Peyer's patch (tissue), 4 donors: ENCODE measurements at regions not wholly inside any gene's neighbourhood (a gene's known extent, or its start where the extent isn't known, plus 50 kb on each side); places are given as distances from the start of the nearest gene placed in this dataset.

Source experiments
- DNase-seq, 3 donors: peaks; one replicate each; pipeline ENCODE4 v3.0.0-alpha.2; 2017 to 2019
- H3K27ac ChIP-seq, 4 donors: fragments of 200-600 bp; sonication (generic); one replicate each; pipeline ENCODE4 v1.5.1; 2016 to 2019
- H3K27me3 ChIP-seq, 2 donors: fragments of 200-600 bp; sonication (generic); one replicate each; pipeline ENCODE4 v1.5.1; 2019
- H3K36me3 ChIP-seq, 3 donors: fragments of 200-600 bp; sonication (generic); one replicate each; pipeline ENCODE4 v1.5.1; 2016 to 2019
- H3K4me1 ChIP-seq, 4 donors: fragments of 200-600 bp; sonication (generic); one replicate each; pipeline ENCODE4 v1.5.1; 2016 to 2019
- H3K4me3 ChIP-seq, 4 donors: fragments of 200-600 bp; sonication (generic); 1 replicate in 3 of 4; 2 replicates in 1 of 4; pipeline ENCODE4 v1.5.1; 2016 to 2019; ENCODE audit warnings: mild to moderate bottlenecking in 1 of 4
- H3K9me3 ChIP-seq, 4 donors: fragments of 200-600 bp; sonication (generic); one replicate each; pipeline ENCODE4 v1.5.1; 2016 to 2019; ENCODE audit warnings: mild to moderate bottlenecking in 1 of 4
- POLR2A ChIP-seq, 2 donors: fragments of 450-650 bp; IDR thresholded peaks; one replicate each; pipeline ENCODE4 v1.5.1; 2017; ENCODE audit warnings: antibody characterized with exemption in 2 of 2, mild to moderate bottlenecking in 2 of 2, moderate library complexity in 2 of 2
- TF ChIP-seq, protein P1 (sequence below), 6 experiments: fragments of 450-650 bp in 4 of 6; fragments of 200-600 bp in 2 of 6; sonication (generic) in 1 of 6; IDR thresholded peaks; one replicate each; pipeline ENCODE4 v1.5.1; 2017 to 2019; ENCODE audit warnings: antibody characterized with exemption in 6 of 6, mild to moderate bottlenecking in 3 of 6, moderate library complexity in 1 of 6

DNA sequence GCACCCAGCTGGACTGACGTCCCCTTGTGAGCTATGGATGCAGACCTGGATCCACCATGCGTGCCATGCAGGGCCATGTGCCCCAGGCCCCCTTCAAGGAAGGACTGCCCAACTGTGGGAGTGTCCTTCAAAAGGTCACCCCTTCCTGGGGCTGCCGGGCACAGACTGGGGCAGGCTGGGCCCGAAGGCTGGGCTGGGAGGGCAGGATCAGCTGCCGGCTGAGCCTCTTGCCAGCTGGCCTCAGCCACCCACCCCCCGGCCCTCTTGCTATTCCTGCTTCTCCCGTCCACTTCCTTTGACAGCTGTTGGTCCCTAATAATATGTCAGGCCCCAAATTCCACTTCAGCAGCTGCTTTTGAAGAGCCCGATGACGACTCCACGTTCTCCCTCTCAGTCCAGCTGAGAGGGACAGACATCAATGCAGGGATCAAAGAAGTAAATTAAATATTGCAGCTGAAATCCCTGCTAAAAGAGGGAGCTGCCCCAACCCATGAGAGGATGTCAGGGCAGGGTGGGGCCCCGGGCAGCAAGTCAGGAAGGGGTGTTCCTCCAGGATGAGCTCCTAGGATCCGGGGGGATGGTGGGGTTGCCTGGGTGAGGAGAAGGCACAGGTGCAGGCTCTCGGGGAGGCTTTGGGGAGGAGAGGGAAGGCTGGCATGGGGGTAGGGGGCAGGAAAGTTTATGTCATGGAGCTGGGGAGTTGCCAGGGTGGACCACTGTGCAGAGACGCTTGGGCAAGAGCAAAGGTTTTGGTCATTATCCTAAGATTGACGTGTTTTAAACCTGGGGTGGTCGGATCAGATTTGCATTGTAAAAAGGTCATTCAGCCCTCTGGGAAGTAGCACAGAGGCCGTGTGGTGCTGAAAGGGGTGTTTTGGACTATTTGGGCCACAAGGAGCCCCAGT, 185.0 kb downstream of the ANKRD60 start:
- DNase-seq = no peak
- no peak overlapping the region for H3K4me3 ChIP-seq
- no peaks in the 10 kb centered on the region for H3K9me3 ChIP-seq
- H3K27ac ChIP-seq = no peak overlapping the region
- no peaks in the 10 kb centered on the region for H3K4me1 ChIP-seq
- H3K27me3 ChIP-seq = no peaks in the 10 kb centered on the region
- no peak for TF ChIP-seq POLR2A (IDR thresholded peaks at IDR 0.05)
- TF ChIP-seq, protein P1, sequence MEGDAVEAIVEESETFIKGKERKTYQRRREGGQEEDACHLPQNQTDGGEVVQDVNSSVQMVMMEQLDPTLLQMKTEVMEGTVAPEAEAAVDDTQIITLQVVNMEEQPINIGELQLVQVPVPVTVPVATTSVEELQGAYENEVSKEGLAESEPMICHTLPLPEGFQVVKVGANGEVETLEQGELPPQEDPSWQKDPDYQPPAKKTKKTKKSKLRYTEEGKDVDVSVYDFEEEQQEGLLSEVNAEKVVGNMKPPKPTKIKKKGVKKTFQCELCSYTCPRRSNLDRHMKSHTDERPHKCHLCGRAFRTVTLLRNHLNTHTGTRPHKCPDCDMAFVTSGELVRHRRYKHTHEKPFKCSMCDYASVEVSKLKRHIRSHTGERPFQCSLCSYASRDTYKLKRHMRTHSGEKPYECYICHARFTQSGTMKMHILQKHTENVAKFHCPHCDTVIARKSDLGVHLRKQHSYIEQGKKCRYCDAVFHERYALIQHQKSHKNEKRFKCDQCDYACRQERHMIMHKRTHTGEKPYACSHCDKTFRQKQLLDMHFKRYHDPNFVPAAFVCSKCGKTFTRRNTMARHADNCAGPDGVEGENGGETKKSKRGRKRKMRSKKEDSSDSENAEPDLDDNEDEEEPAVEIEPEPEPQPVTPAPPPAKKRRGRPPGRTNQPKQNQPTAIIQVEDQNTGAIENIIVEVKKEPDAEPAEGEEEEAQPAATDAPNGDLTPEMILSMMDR (IDR thresholded peaks at IDR 0.05) = no peak
- no peaks in the 10 kb centered on the region for H3K36me3 ChIP-seq

DNA sequence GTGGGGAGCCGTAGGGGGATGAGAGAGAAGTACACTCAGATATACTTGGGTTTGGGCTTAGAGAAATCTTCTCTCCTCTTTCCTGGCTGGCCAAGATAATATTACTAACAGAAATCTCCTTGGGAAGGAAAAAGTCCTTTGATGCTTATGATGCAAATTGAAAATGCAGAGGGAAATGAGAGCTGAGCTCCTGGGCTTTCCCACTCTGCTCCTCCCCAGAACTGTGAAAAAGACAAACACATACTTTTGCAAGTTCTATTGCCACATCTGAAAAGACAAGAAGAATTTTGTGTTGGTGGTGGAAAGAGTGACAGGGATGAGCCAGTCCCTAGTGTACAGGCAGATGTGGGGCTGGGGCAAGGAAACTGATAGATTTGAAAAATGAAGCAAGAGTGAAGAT, 185.9 kb downstream of the ANKRD60 start:
- no peak for TF ChIP-seq POLR2A (IDR thresholded peaks at IDR 0.05)
- TF ChIP-seq, protein P1 (IDR thresholded peaks at IDR 0.05) = no peak
- H3K9me3 ChIP-seq = no peaks in the 10 kb centered on the region
- no peak overlapping the region for H3K27ac ChIP-seq
- no peaks in the 10 kb centered on the region for H3K36me3 ChIP-seq
- H3K4me3 ChIP-seq = no peak overlapping the region
- H3K27me3 ChIP-seq = no peaks in the 10 kb centered on the region
- no peaks in the 10 kb centered on the region for H3K4me1 ChIP-seq
- DNase-seq = no peak

DNA sequence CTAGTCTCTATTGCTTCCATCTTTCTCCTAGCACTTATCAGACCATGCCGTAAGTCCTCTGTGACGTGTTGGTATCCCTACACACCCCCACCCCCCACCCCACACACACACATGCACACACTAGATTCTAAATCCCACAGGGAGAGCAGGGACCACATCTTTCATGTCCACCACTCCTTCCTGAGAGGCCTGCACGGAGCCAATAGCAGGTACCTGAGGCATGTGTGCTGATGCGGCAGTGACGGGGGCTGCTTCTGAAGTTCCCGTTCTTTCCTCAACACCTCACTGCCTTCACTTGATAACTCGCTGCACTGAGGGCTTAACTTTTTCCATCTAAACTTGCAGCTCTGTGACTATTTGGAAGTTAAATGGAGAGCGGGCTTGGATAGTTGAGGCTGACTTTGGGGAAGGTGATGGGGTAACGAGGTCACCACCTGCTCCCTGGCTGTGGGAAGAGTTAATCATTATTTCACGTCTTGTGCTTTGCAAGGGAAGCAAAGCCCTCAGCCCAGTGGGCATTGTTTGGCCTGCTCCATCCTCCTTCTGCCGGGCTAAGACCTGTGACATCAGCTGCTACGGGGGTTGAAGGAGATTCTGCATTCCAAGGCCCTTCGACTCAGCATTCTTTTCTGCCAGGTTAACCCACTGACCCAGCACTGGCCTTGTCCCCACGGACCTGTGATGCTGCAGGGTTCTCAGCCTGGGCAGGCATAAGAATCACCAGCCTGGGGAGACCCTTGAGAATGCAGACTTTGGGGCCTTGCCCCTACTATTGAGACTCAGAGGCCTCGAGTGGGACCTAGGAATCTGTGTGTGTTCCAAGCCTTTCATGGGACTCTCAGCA, 187.8 kb downstream of the ANKRD60 start:
- Histone ChIP-seq H3K4me3 (no peak overlapping the region), H3K36me3 (no peaks in the 10 kb centered on the region), H3K9me3 (no peaks in the 10 kb centered on the region), H3K27ac (no peak overlapping the region), H3K4me1 (no peaks in the 10 kb centered on the region), H3K27me3 (no peaks in the 10 kb centered on the region)
- DNase-seq = no peak
- TF ChIP-seq POLR2A (IDR thresholded peaks at IDR 0.05) = no peak
- TF ChIP-seq, protein P1 (IDR thresholded peaks at IDR 0.05) = no peak

DNA sequence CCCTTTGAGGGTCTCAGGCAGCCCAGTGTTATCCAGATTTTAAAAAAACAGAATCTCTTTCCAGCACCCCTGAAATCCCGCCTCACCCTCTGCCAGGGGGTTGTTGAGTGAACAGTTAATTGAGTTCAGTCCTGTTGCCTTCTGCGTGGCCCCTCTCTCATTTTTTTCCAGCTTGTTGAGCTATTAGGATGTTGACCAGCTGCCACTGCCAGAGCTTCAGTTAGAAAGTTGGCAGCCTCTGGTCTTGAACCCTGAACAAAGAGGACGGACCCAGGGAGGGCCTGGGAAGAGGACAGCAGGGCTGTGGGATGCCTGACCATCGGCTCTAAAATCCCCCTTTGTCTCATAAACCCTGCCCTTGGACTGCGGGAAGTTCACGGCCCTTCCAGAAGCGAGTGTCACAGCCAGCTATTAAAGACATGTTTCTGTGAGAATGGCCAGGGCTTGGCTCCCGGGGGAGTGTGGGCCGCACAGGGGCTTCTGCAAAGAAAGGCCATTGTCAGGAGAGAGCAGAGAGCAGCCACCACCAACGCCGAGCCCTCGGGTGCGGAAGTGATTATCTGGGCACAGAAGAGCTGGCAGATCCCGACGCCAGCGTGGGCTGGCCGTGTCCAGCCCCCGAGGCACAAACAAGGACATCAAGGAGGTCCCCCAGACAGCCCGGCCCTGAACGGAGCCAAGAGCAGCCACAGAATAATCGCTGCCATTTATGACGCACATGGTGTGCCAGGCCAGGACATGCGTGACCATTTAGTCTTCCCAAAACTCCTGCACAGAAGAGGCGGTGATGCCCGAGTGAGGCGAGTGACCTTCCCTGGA, 189.0 kb downstream of the ANKRD60 start:
- H3K27ac ChIP-seq = no peak overlapping the region
- TF ChIP-seq POLR2A (IDR thresholded peaks at IDR 0.05) = no peak
- TF ChIP-seq, protein P1 (IDR thresholded peaks at IDR 0.05) = no peak
- H3K36me3 ChIP-seq = no peaks in the 10 kb centered on the region
- H3K4me1 ChIP-seq = no peaks in the 10 kb centered on the region
- DNase-seq = no peak
- no peaks in the 10 kb centered on the region for H3K27me3 ChIP-seq
- no peak overlapping the region for H3K4me3 ChIP-seq
- no peaks in the 10 kb centered on the region for H3K9me3 ChIP-seq

DNA sequence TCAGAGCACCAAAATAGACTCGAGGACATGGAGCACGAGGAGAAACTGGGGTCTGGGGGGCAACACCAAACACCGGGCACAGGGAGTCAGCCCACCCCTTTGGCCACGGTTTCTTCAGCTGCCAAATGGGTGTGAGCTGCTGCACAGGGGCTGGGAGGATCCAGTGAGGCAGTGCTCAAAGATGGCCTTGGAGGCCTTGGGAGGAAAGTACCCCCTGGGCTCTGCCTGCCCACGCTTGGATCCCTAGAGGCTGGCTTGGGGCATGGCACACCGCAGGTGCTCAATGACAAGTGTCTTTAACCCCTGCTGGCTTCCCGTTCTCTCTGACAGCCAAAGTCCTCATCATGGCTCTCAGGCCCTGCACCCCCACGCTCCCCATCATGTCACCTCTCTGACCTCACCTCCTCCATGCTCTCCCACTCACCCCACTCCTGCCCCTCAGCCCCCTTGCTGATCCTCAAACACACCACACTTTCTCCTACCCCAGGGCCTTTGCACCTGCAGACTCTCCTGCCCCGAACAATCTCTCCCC, 190.3 kb downstream of the ANKRD60 start:
- Histone ChIP-seq H3K9me3 (no peaks in the 10 kb centered on the region), H3K4me3 (no peak overlapping the region), H3K27ac (no peak overlapping the region), H3K27me3 (no peaks in the 10 kb centered on the region), H3K4me1 (no peaks in the 10 kb centered on the region), H3K36me3 (no peaks in the 10 kb centered on the region)
- no peak for DNase-seq
- no peak for TF ChIP-seq POLR2A (IDR thresholded peaks at IDR 0.05)
- TF ChIP-seq, protein P1 (IDR thresholded peaks at IDR 0.05) = no peak
